Upper lobe of left lung (tissue), 6 donors: ENCODE measurements at regions not wholly inside any gene's neighbourhood (a gene's known extent, or its start where the extent isn't known, plus 50 kb on each side); places are given as distances from the start of the nearest gene placed in this dataset.

Experiments
- ATAC-seq, 2 donors: fragments of 200-7000 bp; cut with Tn5 transposase; one replicate each; pipeline ENCODE4 v1.9.1; 2022; ENCODE audit warnings: mild to moderate bottlenecking in 2 of 2, moderate library complexity in 2 of 2; ENCODE audit not compliant: low FRiP score in 2 of 2
- DNase-seq, 2 donors: peaks; one replicate each; pipeline ENCODE4 v3.0.0-alpha.2; 2019 to 2020
- H3K27ac ChIP-seq, 4 donors: fragments of 200-600 bp; sonication (generic); one replicate each; pipeline ENCODE4 v1.5.1; 2016 to 2019
- H3K27me3 ChIP-seq, 4 donors: fragments of 200-600 bp; sonication (generic); one replicate each; pipeline ENCODE4 v1.5.1; 2017 to 2019
- H3K36me3 ChIP-seq, 4 donors: fragments of 200-600 bp; sonication (generic); one replicate each; pipeline ENCODE4 v1.5.1; 2016 to 2019
- H3K4me1 ChIP-seq, 4 donors: fragments of 200-600 bp; sonication (generic); one replicate each; pipeline ENCODE4 v1.5.1; 2018 to 2019
- H3K4me3 ChIP-seq, 4 donors: fragments of 200-600 bp; sonication (generic); one replicate each; pipeline ENCODE4 v1.5.1; 2017 to 2019; ENCODE audit warnings: mild to moderate bottlenecking in 2 of 4, moderate library complexity in 1 of 4
- H3K9me3 ChIP-seq, 4 donors: fragments of 200-600 bp; sonication (generic); one replicate each; pipeline ENCODE4 v1.5.1; 2018 to 2019
- EP300 ChIP-seq, 4 donors: sonication (generic); formaldehyde crosslinking; IDR thresholded peaks; one replicate each; pipeline ENCODE4 v1.5.1; 2017; ENCODE audit warnings: antibody characterized with exemption in 4 of 4, control low read depth in 2 of 4
- POLR2A ChIP-seq, 4 donors: fragments of 450-650 bp; IDR thresholded peaks; one replicate each; pipeline ENCODE4 v1.5.1; 2016 to 2017; ENCODE audit warnings: antibody characterized with exemption in 4 of 4, mild to moderate bottlenecking in 2 of 4
- POLR2AphosphoS5 ChIP-seq, 2 donors: sonication (generic); formaldehyde crosslinking; IDR thresholded peaks; one replicate each; pipeline ENCODE4 v1.5.1; 2017; ENCODE audit warnings: antibody characterized with exemption in 2 of 2
- WGBS, 2 donors: methylation state at CpG; one replicate each; pipeline ENCODE4 v1.1.5; 2017 to 2018; 5-methylcytosine and 5-hydroxymethylcytosine counted together
- TF ChIP-seq, protein P1 (sequence below), 6 experiments: fragments of 450-650 bp in 4 of 6; fragments of 200-600 bp in 2 of 6; sonication (generic) in 2 of 6; IDR thresholded peaks; one replicate each; pipeline ENCODE4 v1.5.1; 2016 to 2019; ENCODE audit warnings: antibody characterized with exemption in 6 of 6
- donor health status: DM: no; HTN: no; CAD: no; lungs with moderate emphysema.
- donor health status: DM: no; HTN: yes; CAD: no; lungs with severe emphysema.

DNA sequence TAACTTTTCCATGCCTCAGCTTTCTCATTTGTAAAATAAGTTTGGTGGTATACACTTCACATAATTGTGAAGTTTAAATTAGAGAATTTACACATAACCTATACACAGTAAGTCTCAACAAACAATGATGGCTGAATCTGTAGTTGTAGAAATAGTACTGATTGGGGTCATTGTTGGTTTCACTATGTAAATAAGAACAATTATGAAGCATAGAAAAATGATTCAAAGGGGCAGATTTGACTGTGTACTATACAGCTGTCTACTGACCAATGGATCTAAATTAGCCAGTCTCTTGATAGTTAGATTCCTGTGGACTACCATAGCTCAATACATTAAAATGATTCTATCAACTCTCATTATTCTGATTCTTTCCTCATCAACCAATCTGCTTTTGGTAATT, 181.1 kb upstream of the STXBP5 start:
- ATAC-seq (no peak), DNase-seq (no peak)
- H3K4me1 ChIP-seq = no peaks in the 10 kb centered on the region
- no peak for TF ChIP-seq EP300 (IDR thresholded peaks at IDR 0.05)
- TF ChIP-seq POLR2AphosphoS5 (IDR thresholded peaks at IDR 0.05) = no peak
- H3K9me3 ChIP-seq = no peaks in the 10 kb centered on the region
- H3K36me3 ChIP-seq = no peaks in the 10 kb centered on the region
- H3K4me3 ChIP-seq = no peak overlapping the region
- H3K27ac ChIP-seq = no peak overlapping the region
- H3K27me3 ChIP-seq = no peaks in the 10 kb centered on the region

DNA sequence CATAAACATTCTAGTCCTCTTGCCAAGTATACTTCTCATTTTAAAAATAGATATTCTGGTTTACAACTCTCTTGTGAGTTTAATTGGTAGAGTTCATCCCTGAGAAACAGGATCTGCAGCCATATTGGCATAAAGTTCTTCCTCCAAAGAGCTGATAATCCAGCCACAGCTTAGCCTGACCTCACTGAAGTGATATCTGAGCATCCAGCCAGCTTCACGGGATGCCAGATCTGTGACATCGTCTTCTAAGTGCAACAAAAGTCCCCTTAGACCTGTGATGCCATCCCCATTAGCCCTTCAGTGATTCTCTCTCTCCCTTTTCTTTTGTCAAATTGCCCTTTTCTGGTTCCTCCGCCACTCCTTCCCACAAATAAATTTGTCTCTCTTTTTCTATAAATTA, 180.6 kb upstream of the STXBP5 start:
- Histone ChIP-seq H3K36me3 (no peaks in the 10 kb centered on the region), H3K27ac (no peak overlapping the region), H3K9me3 (no peaks in the 10 kb centered on the region), H3K4me3 (no peak overlapping the region), H3K4me1 (no peaks in the 10 kb centered on the region), H3K27me3 (no peaks in the 10 kb centered on the region)
- no peak for DNase-seq
- no peak for ATAC-seq
- no peak for TF ChIP-seq POLR2A (IDR thresholded peaks at IDR 0.05)
- TF ChIP-seq POLR2AphosphoS5 (IDR thresholded peaks at IDR 0.05) = no peak
- TF ChIP-seq, protein P1, sequence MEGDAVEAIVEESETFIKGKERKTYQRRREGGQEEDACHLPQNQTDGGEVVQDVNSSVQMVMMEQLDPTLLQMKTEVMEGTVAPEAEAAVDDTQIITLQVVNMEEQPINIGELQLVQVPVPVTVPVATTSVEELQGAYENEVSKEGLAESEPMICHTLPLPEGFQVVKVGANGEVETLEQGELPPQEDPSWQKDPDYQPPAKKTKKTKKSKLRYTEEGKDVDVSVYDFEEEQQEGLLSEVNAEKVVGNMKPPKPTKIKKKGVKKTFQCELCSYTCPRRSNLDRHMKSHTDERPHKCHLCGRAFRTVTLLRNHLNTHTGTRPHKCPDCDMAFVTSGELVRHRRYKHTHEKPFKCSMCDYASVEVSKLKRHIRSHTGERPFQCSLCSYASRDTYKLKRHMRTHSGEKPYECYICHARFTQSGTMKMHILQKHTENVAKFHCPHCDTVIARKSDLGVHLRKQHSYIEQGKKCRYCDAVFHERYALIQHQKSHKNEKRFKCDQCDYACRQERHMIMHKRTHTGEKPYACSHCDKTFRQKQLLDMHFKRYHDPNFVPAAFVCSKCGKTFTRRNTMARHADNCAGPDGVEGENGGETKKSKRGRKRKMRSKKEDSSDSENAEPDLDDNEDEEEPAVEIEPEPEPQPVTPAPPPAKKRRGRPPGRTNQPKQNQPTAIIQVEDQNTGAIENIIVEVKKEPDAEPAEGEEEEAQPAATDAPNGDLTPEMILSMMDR (IDR thresholded peaks at IDR 0.05) = no peak
- TF ChIP-seq EP300 (IDR thresholded peaks at IDR 0.05) = no peak
- WGBS, 2 donors = 81 to 92% methylated on average over 3 of the region's 3 CpGs

DNA sequence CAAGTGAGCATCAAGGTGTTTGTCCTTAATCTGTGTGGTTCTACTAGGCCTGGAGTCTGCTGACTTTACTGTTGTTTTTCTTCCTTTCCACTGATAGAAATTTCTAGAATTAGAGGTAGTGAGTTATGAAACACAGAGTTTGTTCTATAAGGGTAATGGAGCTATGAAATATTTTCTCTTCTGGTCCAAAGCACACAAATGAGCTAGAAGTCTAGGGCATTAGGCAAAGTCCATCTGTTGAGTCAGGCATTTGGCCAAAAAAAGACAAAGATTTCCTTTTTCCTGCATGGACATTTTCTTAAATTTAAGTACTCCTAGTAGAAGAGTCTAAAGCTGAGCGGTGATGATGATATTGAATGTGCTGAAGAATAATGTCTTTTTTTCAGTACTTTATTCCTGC, 174.3 kb upstream of the STXBP5 start:
- Histone ChIP-seq H3K27ac (no peak overlapping the region), H3K4me3 (no peak overlapping the region), H3K9me3 (no peaks in the 10 kb centered on the region), H3K36me3 (no peaks in the 10 kb centered on the region), H3K4me1 (no peaks in the 10 kb centered on the region), H3K27me3 (no peaks in the 10 kb centered on the region)
- ATAC-seq (no peak), DNase-seq (no peak)
- TF ChIP-seq POLR2A (IDR thresholded peaks at IDR 0.05) (no peak), EP300 (IDR thresholded peaks at IDR 0.05) (no peak), POLR2AphosphoS5 (IDR thresholded peaks at IDR 0.05) (no peak)
- TF ChIP-seq, protein P1 (IDR thresholded peaks at IDR 0.05) = no peak
- WGBS, 2 donors = 97% methylated on average over 1 of the region's 1 CpG

DNA sequence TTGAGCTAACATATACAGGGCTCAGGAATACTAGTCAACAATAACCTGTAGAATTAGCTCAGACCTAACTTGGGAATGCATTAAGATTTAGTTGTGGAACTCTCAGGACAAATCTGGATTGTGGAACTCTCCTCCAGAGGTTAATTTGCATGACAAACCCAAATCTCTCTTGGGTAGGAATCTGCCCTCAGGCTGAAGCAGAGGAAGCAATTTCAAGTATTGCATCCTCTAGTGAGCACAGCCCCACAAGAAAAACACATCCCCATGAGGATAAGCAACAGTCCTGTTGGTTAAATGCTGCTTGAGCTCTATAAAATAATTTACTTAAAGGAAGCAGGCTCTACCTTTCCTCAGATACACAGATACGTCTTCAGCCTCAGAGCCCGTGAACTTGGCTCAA, 170.9 kb upstream of the STXBP5 start:
- H3K4me3 ChIP-seq = no peak overlapping the region
- H3K27ac ChIP-seq = no peak overlapping the region
- no peaks in the 10 kb centered on the region for H3K27me3 ChIP-seq
- TF ChIP-seq, protein P1 (IDR thresholded peaks at IDR 0.05) = no peak
- TF ChIP-seq EP300 (IDR thresholded peaks at IDR 0.05) (no peak), POLR2A (IDR thresholded peaks at IDR 0.05) (no peak), POLR2AphosphoS5 (IDR thresholded peaks at IDR 0.05) (no peak)
- WGBS, 2 donors = 89 to 93% methylated on average over 2 of the region's 2 CpGs
- ATAC-seq = no peak
- no peaks in the 10 kb centered on the region for H3K4me1 ChIP-seq
- H3K9me3 ChIP-seq = no peaks in the 10 kb centered on the region
- no peak for DNase-seq
- no peaks in the 10 kb centered on the region for H3K36me3 ChIP-seq

DNA sequence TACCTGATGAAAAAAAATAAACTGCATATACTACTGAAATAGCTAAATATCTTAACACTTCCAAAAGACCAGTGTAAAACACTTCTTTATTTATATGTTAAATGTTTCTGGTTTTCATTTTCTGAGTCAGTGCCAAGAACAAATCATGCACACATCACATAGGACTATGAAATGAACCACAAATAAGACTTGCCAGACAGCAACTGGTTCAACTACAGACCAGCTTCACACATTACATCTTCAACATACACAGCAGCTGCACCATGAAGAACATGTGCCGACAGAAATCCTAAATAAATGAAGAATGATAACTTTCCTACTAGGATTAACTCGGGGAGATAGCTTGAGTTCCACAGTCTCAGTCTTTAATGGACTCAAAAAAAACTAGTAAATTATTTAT, 168.3 kb upstream of the STXBP5 start:
- no peak for DNase-seq
- Histone ChIP-seq H3K27me3 (no peaks in the 10 kb centered on the region), H3K36me3 (no peaks in the 10 kb centered on the region), H3K27ac (no peak overlapping the region), H3K4me1 (no peaks in the 10 kb centered on the region), H3K9me3 (no peaks in the 10 kb centered on the region), H3K4me3 (no peak overlapping the region)
- no peak for ATAC-seq
- WGBS, 2 donors = 70 to 81% methylated on average over 2 of the region's 2 CpGs
- TF ChIP-seq POLR2A (IDR thresholded peaks at IDR 0.05) (no peak), POLR2AphosphoS5 (IDR thresholded peaks at IDR 0.05) (no peak), EP300 (IDR thresholded peaks at IDR 0.05) (no peak)
- TF ChIP-seq, protein P1 (IDR thresholded peaks at IDR 0.05) = no peak
